ENCODE measurements at regions not wholly inside any gene's neighbourhood (a gene's known extent, or its start where the extent isn't known, plus 50 kb on each side); places are given as distances from the start of the nearest gene placed in this dataset.

DNA sequence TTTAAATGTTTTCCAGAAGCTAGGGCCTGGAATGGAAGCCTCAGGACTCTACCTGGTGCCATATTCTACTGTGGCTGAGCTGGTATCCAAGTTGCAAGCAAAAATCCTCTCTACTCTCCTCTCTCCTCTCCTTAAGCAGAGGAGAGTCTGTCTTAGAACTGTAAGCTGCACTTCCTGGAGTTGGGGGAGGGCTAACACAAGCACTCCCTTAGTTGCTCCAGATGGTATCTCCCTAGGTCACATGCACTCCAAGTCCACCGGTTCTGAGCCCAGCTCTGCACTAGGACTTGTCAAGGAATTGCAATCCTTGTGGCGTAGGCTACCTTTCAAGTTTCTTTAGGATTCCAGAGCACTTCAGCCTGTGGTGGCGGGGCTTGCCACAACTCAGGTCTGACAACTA, 513.9 kb upstream of the RGMB start:
- CTCF ChIA-PET: no interaction called here
- no peaks in the 10 kb centered on the region for H3K27me3 Mint-ChIP-seq (ENCODE audit: insufficient read depth, unreplicated experiment)

DNA sequence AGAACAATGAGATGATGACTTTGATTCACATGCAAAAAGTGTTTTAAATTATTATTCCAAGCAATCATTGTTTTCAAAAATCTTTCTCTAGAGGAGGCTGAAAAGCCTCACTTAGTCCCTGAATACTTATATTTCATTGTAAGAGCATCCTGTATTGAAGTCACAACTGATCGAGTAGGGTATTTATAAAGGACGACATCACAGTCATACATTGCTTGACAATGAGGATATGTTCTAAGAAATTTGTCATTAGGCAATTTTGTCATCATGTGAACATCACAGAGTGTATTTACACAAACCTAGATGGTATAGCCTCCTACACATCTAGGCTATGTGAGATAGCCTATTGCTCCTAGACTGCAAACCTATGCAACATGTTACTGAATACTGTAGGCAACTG, 510.4 kb upstream of the RGMB start:
- ChIA-PET POLR2A (no interaction called here), CTCF (interaction anchor here (0.7 kb wide), 1 partner anchor 808 kb away, joined by 3 read pairs; no protein-coding TSS in a partner anchor)
- H3K4me3 Mint-ChIP-seq (ENCODE audit: unreplicated experiment): no peak overlapping the region
- no TSS peak for BruUV-seq (replicated peaks)
- no peak overlapping the region for H3K27ac Mint-ChIP-seq (ENCODE audit: low read depth, unreplicated experiment)
- no peaks in the 10 kb centered on the region for H3K36me3 Mint-ChIP-seq (ENCODE audit: insufficient read depth, unreplicated experiment)
- H3K4me1 Mint-ChIP-seq (ENCODE audit: insufficient read depth, unreplicated experiment): no peaks in the 10 kb centered on the region
- peaks cover 3% of the 10 kb centered on the region for H3K9me3 Mint-ChIP-seq (ENCODE audit: unreplicated experiment)
- DNase-seq (ENCODE audit: unreplicated experiment): no peak
- no peaks in the 10 kb centered on the region for H3K27me3 Mint-ChIP-seq (ENCODE audit: insufficient read depth, unreplicated experiment)
- TF ChIP-seq, protein P1, sequence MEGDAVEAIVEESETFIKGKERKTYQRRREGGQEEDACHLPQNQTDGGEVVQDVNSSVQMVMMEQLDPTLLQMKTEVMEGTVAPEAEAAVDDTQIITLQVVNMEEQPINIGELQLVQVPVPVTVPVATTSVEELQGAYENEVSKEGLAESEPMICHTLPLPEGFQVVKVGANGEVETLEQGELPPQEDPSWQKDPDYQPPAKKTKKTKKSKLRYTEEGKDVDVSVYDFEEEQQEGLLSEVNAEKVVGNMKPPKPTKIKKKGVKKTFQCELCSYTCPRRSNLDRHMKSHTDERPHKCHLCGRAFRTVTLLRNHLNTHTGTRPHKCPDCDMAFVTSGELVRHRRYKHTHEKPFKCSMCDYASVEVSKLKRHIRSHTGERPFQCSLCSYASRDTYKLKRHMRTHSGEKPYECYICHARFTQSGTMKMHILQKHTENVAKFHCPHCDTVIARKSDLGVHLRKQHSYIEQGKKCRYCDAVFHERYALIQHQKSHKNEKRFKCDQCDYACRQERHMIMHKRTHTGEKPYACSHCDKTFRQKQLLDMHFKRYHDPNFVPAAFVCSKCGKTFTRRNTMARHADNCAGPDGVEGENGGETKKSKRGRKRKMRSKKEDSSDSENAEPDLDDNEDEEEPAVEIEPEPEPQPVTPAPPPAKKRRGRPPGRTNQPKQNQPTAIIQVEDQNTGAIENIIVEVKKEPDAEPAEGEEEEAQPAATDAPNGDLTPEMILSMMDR (IDR thresholded peaks at IDR 0.05; ENCODE audit: unreplicated experiment): no peak
- intact Hi-C loops (cut with micrococcal nuclease): no loop called here

More for the DNA sequence above, 513.9 kb upstream of the RGMB start:
- H3K4me1 Mint-ChIP-seq (ENCODE audit: insufficient read depth, unreplicated experiment): peaks cover 6% of the 10 kb centered on the region
- no peak for DNase-seq (ENCODE audit: unreplicated experiment)
- peak overlapping the region; percentile 16 for H3K27ac Mint-ChIP-seq (ENCODE audit: low read depth, unreplicated experiment)
- BruUV-seq (replicated peaks): no TSS peak
- H3K4me3 Mint-ChIP-seq (ENCODE audit: unreplicated experiment): no peak overlapping the region
- peaks cover 19% of the 10 kb centered on the region for H3K9me3 Mint-ChIP-seq (ENCODE audit: unreplicated experiment)
- TF ChIP-seq, protein P1 (IDR thresholded peaks at IDR 0.05; ENCODE audit: unreplicated experiment): no peak
- intact Hi-C loops (cut with micrococcal nuclease): no loop called here
- POLR2A ChIA-PET: interaction anchor here (0.6 kb wide), 1 partner anchor 358 kb away, joined by 3 read pairs; no protein-coding TSS in a partner anchor
- no peaks in the 10 kb centered on the region for H3K36me3 Mint-ChIP-seq (ENCODE audit: insufficient read depth, unreplicated experiment)

DNA sequence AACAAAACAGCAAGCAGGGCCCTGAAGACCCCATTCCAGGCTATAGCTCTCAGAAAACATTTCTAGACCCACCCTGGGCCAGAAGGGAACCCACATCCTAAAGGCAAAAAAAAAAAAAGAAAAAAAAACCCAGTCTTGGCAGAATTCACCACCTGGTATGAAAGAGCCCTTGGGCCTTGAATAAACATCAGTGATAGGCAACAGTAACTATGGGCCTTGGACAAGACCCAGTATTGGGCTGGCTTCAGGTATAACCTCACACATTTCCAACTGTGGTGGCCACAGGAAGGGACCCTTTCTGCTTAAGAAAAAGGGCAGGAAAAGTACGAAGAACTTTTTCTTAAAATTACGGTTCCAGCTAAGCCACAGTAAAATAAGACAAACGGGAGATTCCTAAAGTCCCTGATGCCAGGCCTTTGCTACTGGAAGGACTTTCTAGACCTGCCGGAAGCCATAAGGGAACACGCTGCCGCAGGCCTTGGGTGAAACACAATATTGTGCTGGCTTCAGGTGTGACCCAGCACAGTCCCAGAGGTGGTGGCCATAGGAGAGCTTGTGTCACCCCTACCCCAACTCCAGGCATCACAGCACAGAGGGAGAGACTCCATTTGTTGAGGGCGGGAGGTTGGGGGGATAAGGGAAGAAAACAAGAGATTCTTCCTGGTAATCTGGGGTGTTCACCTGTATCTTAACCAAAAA, 505.2 kb upstream of the RGMB start:
- intact Hi-C loops (cut with micrococcal nuclease): no loop called here
- BruUV-seq (replicated peaks): no TSS peak
- H3K36me3 Mint-ChIP-seq (ENCODE audit: insufficient read depth, unreplicated experiment): peaks cover 6% of the 10 kb centered on the region
- no peaks in the 10 kb centered on the region for H3K4me1 Mint-ChIP-seq (ENCODE audit: insufficient read depth, unreplicated experiment)
- no peak for DNase-seq (ENCODE audit: unreplicated experiment)
- no peaks in the 10 kb centered on the region for H3K27me3 Mint-ChIP-seq (ENCODE audit: insufficient read depth, unreplicated experiment)
- no peak overlapping the region for H3K4me3 Mint-ChIP-seq (ENCODE audit: unreplicated experiment)
- ChIA-PET POLR2A (no interaction called here), CTCF (interaction anchor here (0.7 kb wide), 1 partner anchor 160 kb away, joined by 3 read pairs; no protein-coding TSS in a partner anchor)
- no peaks in the 10 kb centered on the region for H3K9me3 Mint-ChIP-seq (ENCODE audit: unreplicated experiment)
- TF ChIP-seq, protein P1 (IDR thresholded peaks at IDR 0.05; ENCODE audit: unreplicated experiment): no peak
- H3K27ac Mint-ChIP-seq (ENCODE audit: low read depth, unreplicated experiment): no peak overlapping the region

DNA sequence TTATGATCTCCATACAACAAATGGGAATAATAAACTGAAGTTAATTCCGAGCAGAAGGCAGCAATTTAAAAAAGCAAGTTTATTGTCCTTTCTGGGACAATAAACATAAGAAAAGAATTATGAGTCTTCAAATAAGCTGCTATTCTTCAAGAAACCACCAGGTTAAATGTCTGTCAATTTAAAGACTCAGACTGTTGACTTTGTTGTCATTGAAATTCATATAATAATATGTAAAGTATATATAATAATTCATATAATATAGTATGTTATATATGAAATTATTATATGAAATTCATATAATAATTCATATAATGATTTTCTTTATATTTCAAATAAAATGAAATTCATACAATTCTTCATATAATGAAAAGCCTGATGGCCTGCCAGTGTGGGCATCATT, 497.5 kb upstream of the RGMB start:
- no peak overlapping the region for H3K4me3 Mint-ChIP-seq (ENCODE audit: unreplicated experiment)
- BruUV-seq (replicated peaks): no TSS peak
- no peak overlapping the region for H3K27ac Mint-ChIP-seq (ENCODE audit: low read depth, unreplicated experiment)
- ChIA-PET CTCF (interaction anchor here (0.5 kb wide), 1 partner anchor 60 kb away, joined by 3 read pairs; no protein-coding TSS in a partner anchor), POLR2A (no interaction called here)
- H3K36me3 Mint-ChIP-seq (ENCODE audit: insufficient read depth, unreplicated experiment): peaks cover 6% of the 10 kb centered on the region
- TF ChIP-seq, protein P1 (IDR thresholded peaks at IDR 0.05; ENCODE audit: unreplicated experiment): no peak
- no peaks in the 10 kb centered on the region for H3K27me3 Mint-ChIP-seq (ENCODE audit: insufficient read depth, unreplicated experiment)
- no peaks in the 10 kb centered on the region for H3K9me3 Mint-ChIP-seq (ENCODE audit: unreplicated experiment)
- intact Hi-C loops (cut with micrococcal nuclease): no loop called here
- DNase-seq (ENCODE audit: unreplicated experiment): no peak
- no peaks in the 10 kb centered on the region for H3K4me1 Mint-ChIP-seq (ENCODE audit: insufficient read depth, unreplicated experiment)
